Adrenal gland (tissue), 9 donors: ENCODE measurements at regions not wholly inside any gene's neighbourhood (a gene's known extent, or its start where the extent isn't known, plus 50 kb on each side); places are given as distances from the start of the nearest gene placed in this dataset.

ENCODE experiments used
- DNase-seq, 7 donors: peaks; one replicate each; pipeline ENCODE4 v3.0.0-alpha.2; 2019 to 2020
- H3K27ac ChIP-seq, 5 donors: fragments of 200-600 bp; sonication (generic) in 4 of 5; 1 replicate in 3 of 5; 2 replicates in 2 of 5; pipeline versions ENCODE4 v1.5.1 to v1.8.0; 2016 to 2020; ENCODE audit warnings: mild to moderate bottlenecking in 1 of 5
- H3K27me3 ChIP-seq: fragments of 200-600 bp; 2 replicates; pipeline ENCODE4 v1.8.0; 2021
- H3K36me3 ChIP-seq, 2 donors: fragments of 200-600 bp; replicated peaks in 1 of 2; 1 replicate in 1 of 2; 2 replicates in 1 of 2; pipeline versions ENCODE4 v1.5.1 to v1.8.0; 2018 to 2022
- H3K4me1 ChIP-seq, 2 donors: fragments of 200-600 bp; replicated peaks in 1 of 2; 1 replicate in 1 of 2; 2 replicates in 1 of 2; pipeline versions ENCODE4 v1.5.1 to v1.8.0; 2018 to 2021
- H3K4me3 ChIP-seq, 4 donors: fragments of 200-600 bp; sonication (generic) in 3 of 4; one replicate each; pipeline ENCODE4 v1.5.1; 2016 to 2018
- H3K9me3 ChIP-seq, 3 donors: fragments of 200-600 bp; sonication (generic) in 1 of 3; replicated peaks in 1 of 3; 1 replicate in 2 of 3; 2 replicates in 1 of 3; pipeline versions ENCODE4 v1.5.1 to v1.8.0; 2016 to 2021
- CTCF ChIP-seq, 6 experiments: fragments of 450-650 bp in 4 of 6; fragments of 200-600 bp in 2 of 6; sonication (generic) in 1 of 6; IDR thresholded peaks; 1 replicate in 5 of 6; 2 replicates in 1 of 6; pipeline versions ENCODE4 v1.5.1 to v1.8.0; 2016 to 2021; ENCODE audit warnings: antibody characterized with exemption in 6 of 6, mild to moderate bottlenecking in 2 of 6, moderate library complexity in 1 of 6
- POLR2A ChIP-seq, 2 donors: fragments of 450-650 bp; IDR thresholded peaks; one replicate each; pipeline ENCODE4 v1.6.1; 2017; ENCODE audit warnings: antibody characterized with exemption in 2 of 2, mild to moderate bottlenecking in 2 of 2, moderate library complexity in 1 of 2
- WGBS, 4 donors: extraction: QIAGEN DNeasy Blood & Tissue Kit in 2 of 4; methylation state at CpG; one replicate each; pipeline versions ENCODE4 v1.1.5 to v1.1.7; 2013 to 2017; 5-methylcytosine and 5-hydroxymethylcytosine counted together
- intact Hi-C, 2 donors: fragments of 100-400 bp; cut with DNase I; formaldehyde crosslinking; loops; one replicate each; pipeline versions ENCODE4 v1.14.1 to v1.15.0; 2022 to 2023
- donor health status: healthy with polysubstance abuse.
- donor health status: Bipolar disorder and iron deficiency.
- donor health status: DM: yes; HTN: yes; CAD: no.
- donor health status: DM: no; HTN: no; CAD: no.
- donor health status: DM: no; HTN: no; CAD: no.

GRCh38 chr10:3960496-3960895 is 175.5 kb upstream of the KLF6 start:
- DNase-seq: no peak
- Histone ChIP-seq H3K27me3 (no peaks in the 10 kb centered on the region), H3K9me3 (no peaks in the 10 kb centered on the region), H3K4me3 (no peak overlapping the region), H3K4me1 (no peaks in the 10 kb centered on the region), H3K27ac (no peak overlapping the region), H3K36me3 (no peaks in the 10 kb centered on the region)
- intact Hi-C loops: no loop called here
- TF ChIP-seq CTCF (IDR thresholded peaks at IDR 0.05) (no peak), POLR2A (IDR thresholded peaks at IDR 0.05) (no peak)
- 82 to 94% (median 88%) methylated on average over 5 of the region's 5 CpGs for WGBS, 4 donors

- DNase-seq: no peak
- intact Hi-C loops: no loop called here
- peaks cover 0 to 3% of the 10 kb centered on the region in 2 donors for H3K4me1 ChIP-seq
- H3K4me3 ChIP-seq: no peak overlapping the region
- no peaks in the 10 kb centered on the region for H3K36me3 ChIP-seq
- no peak for TF ChIP-seq POLR2A (IDR thresholded peaks at IDR 0.05)
- TF ChIP-seq CTCF (IDR thresholded peaks at IDR 0.05): no peak
- 71 to 81% (median 79%) methylated on average over 17 of the region's 17 CpGs for WGBS, 4 donors
- no peaks in the 10 kb centered on the region for H3K9me3 ChIP-seq
- H3K27ac ChIP-seq: no peak overlapping the region
- no peaks in the 10 kb centered on the region for H3K27me3 ChIP-seq
Measured at GRCh38 chr10:3959370-3960325, 174.6 kb upstream of the KLF6 start.

GRCh38 chr10:3958472-3958996 is 173.5 kb upstream of the KLF6 start:
- Histone ChIP-seq H3K27ac (no peak overlapping the region), H3K9me3 (no peaks in the 10 kb centered on the region), H3K36me3 (no peaks in the 10 kb centered on the region), H3K4me1 (peaks cover 0 to 5% of the 10 kb centered on the region in 2 donors), H3K27me3 (no peaks in the 10 kb centered on the region), H3K4me3 (no peak overlapping the region)
- TF ChIP-seq POLR2A (IDR thresholded peaks at IDR 0.05): no peak
- no peak for TF ChIP-seq CTCF (IDR thresholded peaks at IDR 0.05)
- WGBS, 4 donors: 87 to 95% (median 88%) methylated on average over 4 of the region's 4 CpGs
- no peak for DNase-seq
- intact Hi-C loops: no loop called here

- WGBS, 4 donors: 90 to 92% (median 91%) methylated on average over 13 of the region's 13 CpGs
- H3K4me3 ChIP-seq: no peak overlapping the region
- intact Hi-C loops: no loop called here
- no peak for TF ChIP-seq CTCF (IDR thresholded peaks at IDR 0.05)
- no peak for TF ChIP-seq POLR2A (IDR thresholded peaks at IDR 0.05)
- H3K27me3 ChIP-seq: no peaks in the 10 kb centered on the region
- peaks cover 0 to 5% of the 10 kb centered on the region in 2 donors for H3K4me1 ChIP-seq
- no peak overlapping the region for H3K27ac ChIP-seq
- DNase-seq: no peak
- H3K9me3 ChIP-seq: no peaks in the 10 kb centered on the region
- H3K36me3 ChIP-seq: no peaks in the 10 kb centered on the region
Measured at GRCh38 chr10:3955955-3956617, 171.1 kb upstream of the KLF6 start.
